PFSK-1 (cell line): ENCODE measurements at regions not wholly inside any gene's neighbourhood (a gene's known extent, or its start where the extent isn't known, plus 50 kb on each side); places are given as distances from the start of the nearest gene placed in this dataset.

ENCODE experiments used
- POLR2AphosphoS5 ChIP-seq: IDR thresholded peaks from 2 replicates; pipeline ENCODE4 v1.6.1; 2012; ENCODE audit warnings: low read depth, mild to moderate bottlenecking, control low read depth, low read length, moderate library complexity
- SIN3A ChIP-seq: IDR thresholded peaks from 2 replicates; pipeline ENCODE4 v1.6.1; 2012; ENCODE audit warnings: mild to moderate bottlenecking, low read length, moderate library complexity, borderline replicate concordance; ENCODE audit not compliant: insufficient read depth
- TF ChIP-seq, protein P1 (sequence below), 2 experiments: IDR thresholded peaks; 2 replicates each; pipeline versions ENCODE4 v1.6.1 to v1.8.0; 2011 to 2012; ENCODE audit warnings: low read depth in 2 of 2, low read length in 2 of 2, control low read depth in 1 of 2, inconsistent platforms in 1 of 2, mild to moderate bottlenecking in 1 of 2, moderate library complexity in 1 of 2; ENCODE audit not compliant: insufficient read depth in 1 of 2

DNA sequence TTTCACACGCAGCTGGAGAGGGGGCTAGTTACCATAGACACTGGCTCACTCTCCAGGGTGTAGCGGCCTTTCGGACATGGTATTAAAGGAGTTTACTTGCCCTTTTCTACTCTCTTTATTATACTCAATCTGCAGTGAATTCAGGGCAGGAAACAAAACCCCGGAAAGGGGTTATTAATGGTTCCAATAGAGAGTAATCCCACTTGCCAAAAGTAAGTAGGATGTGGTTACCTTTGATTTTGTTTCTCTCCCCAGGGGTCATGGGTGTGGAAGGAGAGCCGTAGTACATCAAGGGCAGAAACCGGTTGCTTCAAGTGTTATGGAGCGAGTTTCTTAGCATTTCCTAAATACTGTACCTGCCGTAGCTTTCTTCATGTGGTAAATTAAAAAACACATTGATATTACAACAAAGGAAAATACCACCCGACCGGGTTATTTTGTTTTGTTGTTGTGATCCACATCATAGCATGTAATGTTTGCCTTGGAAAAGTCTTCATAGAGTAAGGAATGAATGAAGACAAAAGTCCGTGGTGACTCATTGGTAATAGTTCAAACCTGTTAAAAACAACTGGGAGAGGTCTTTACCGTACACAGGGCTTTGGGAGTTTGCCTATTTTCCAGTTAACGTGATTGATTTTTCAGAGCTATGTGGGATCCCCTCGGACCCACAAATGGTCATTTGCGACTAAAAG lies 71.5 kb downstream of the SLC4A3 start:
- TF ChIP-seq POLR2AphosphoS5 = no peak
- no peak for TF ChIP-seq SIN3A
- TF ChIP-seq, protein P1, sequence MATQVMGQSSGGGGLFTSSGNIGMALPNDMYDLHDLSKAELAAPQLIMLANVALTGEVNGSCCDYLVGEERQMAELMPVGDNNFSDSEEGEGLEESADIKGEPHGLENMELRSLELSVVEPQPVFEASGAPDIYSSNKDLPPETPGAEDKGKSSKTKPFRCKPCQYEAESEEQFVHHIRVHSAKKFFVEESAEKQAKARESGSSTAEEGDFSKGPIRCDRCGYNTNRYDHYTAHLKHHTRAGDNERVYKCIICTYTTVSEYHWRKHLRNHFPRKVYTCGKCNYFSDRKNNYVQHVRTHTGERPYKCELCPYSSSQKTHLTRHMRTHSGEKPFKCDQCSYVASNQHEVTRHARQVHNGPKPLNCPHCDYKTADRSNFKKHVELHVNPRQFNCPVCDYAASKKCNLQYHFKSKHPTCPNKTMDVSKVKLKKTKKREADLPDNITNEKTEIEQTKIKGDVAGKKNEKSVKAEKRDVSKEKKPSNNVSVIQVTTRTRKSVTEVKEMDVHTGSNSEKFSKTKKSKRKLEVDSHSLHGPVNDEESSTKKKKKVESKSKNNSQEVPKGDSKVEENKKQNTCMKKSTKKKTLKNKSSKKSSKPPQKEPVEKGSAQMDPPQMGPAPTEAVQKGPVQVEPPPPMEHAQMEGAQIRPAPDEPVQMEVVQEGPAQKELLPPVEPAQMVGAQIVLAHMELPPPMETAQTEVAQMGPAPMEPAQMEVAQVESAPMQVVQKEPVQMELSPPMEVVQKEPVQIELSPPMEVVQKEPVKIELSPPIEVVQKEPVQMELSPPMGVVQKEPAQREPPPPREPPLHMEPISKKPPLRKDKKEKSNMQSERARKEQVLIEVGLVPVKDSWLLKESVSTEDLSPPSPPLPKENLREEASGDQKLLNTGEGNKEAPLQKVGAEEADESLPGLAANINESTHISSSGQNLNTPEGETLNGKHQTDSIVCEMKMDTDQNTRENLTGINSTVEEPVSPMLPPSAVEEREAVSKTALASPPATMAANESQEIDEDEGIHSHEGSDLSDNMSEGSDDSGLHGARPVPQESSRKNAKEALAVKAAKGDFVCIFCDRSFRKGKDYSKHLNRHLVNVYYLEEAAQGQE (IDR thresholded peaks at IDR 0.05; ENCODE audit: insufficient read depth in 1 of 2, low read depth in 2 of 2, low read length in 2 of 2) = no peak
